ENCODE measurements at regions not wholly inside any gene's neighbourhood (a gene's known extent, or its start where the extent isn't known, plus 50 kb on each side); places are given as distances from the start of the nearest gene placed in this dataset.
"Not testable (repeated sequence)": the region's sequence is repeated elsewhere in the genome, so short reads cannot be mapped to it uniquely, and the experiment has no call there.

DNA sequence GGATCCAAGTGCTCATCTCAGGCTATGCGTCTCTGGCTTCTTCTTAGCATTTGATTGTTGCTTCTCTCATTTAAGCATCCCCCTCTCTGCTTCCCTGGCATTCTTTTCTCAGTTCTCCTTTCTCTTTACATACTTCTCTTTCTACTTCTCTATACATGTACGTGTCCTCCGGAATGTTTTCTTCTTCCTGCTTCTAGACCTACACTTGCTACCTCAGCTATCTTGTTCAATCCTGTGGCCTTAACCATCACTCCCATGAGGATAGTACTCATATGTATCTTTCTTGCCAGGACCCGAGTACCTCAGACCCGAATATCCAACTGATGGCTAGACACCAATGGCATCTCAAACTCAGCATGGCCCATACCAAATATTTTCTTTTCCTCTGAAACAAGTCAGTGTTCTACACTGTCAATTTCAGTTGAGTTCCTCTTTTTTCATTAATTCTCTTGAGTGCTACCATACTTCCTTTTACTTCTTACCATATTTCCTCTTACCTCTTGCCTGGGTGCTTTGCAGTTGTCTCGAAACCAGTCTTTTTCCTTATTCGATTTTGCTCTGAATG is 115.1 kb upstream of the SLC38A2 start:
- no peak for DNase-seq

GRCh38 chr12:46486588-46486987 is 114.0 kb upstream of the SLC38A2 start:
- no peak for DNase-seq

- DNase-seq: no peak
These were observed 113.3 kb upstream of the SLC38A2 start for GRCh38 chr12:46485853-46486252.

DNA sequence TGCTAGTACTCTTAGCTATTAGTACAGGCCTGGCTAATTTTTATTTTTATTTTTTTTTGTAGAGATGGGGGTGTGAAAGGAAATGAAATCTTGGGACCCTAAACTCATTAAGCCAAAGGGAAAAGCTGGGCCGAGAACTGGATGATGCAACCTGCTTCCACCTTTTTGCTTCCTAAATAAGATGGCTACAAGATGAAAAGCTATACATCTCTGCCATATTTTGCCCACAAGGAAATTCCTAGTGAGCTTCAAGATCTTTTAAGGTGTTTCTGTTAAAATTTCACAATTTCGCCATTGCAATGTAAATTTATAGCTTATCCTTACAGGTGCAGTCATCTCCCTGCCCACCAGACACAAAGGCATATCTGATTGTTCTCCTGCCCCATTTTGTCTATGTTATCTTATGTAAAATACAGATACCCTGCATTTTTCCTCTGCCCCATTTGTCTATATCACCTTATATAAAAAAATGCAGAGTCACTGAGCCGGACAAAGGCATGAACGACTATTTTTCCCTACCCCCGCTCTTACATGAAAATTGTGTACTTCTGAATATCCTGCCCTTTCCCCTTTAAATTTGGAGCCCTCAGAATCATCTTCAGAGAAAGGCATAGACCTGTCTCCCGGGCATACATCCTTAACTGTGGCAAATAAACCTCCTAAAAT is 112.0 kb upstream of the SLC38A2 start:
- DNase-seq: no peak

GRCh38 chr12:46483572-46484395 is 111.2 kb upstream of the SLC38A2 start:
- no peak for DNase-seq

GRCh38 chr12:46480724-46481123 is 108.2 kb upstream of the SLC38A2 start:
- DNase-seq: no peak

DNA sequence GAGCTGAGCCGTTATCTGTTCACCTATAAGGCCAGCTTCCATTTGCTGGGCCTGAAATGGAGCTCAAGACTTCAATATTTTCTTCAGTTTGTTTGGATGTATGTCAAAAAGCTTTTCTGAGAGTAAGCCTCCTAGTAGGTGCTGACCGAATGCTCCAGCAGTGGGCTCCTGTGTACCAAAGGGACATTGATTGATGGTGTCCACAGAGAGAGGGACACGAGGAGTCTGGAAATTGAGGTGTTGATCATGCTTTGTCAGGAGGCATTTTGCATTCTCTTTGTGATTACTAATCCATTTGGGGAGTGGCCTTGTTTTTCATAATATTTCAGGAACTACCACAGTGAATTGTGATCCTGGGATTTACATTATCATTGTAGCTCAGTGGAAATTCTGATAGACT is 107.7 kb upstream of the SLC38A2 start:
- DNase-seq: no peak

GRCh38 chr12:46478123-46478522 is 105.5 kb upstream of the SLC38A2 start:
- no peak for DNase-seq

DNA sequence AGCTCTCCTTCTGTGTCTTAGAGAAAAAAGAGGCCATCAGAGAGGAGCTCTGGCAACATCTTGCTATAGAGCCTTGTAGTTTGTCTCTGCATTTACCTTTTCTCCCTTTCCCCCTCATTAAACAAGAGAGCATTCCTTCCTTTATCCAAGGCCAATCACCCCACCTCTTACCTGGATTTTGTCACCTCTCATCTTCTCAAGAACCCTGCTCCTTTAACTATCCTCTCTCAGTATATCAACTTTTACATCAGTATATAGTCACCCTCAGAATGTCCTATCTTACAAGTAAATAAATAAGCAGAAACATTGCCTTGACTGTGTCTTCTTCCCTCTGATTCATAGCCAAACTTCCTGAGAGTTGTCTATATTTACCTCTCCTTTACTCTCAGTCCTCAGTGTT is 105.0 kb upstream of the SLC38A2 start:
- peak in 1 of 5 donors; percentile 23 for DNase-seq

- DNase-seq: no peak
These were observed 103.5 kb upstream of the SLC38A2 start for GRCh38 chr12:46475972-46476645.

GRCh38 chr12:46474385-46474784 is 101.8 kb upstream of the SLC38A2 start:
- not testable (repeated sequence) for DNase-seq

- peak in 1 of 5 donors; percentile 24 for DNase-seq
These were observed 101.2 kb upstream of the SLC38A2 start for GRCh38 chr12:46473634-46474329.

DNA sequence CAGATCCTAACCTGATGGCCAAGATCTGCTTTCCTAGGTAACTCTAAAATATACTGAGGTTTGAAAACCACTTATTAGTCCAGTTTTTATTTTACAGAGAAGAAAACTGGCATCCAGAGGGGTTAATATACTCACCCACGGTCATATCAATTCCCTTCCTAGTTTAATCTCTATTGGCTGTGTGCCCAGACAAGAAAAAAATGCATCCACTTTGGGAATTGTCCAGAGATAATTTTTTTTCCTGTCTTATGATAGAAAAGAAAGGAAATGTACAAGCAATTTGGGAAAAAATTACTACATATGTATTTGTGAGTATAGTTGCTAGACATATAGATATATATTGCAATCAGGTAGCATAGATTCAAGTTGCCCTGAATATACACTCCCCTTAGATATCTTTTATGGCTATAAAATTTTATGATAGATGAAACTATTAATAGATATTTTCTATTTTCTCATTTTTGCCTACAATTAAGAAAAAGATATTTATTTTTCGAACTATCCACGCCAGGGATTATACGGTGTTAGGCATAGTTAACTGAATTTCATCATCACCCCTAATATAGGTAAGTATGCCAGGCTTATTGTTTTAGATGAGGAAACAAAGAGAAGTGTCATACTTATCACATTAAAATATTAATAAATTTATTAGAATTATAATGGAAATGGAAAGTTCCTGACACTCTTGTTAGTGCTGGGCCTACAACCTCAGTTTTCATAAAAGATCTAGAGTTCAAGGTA is 100.5 kb upstream of the SLC38A2 start:
- no peak for DNase-seq

DNA sequence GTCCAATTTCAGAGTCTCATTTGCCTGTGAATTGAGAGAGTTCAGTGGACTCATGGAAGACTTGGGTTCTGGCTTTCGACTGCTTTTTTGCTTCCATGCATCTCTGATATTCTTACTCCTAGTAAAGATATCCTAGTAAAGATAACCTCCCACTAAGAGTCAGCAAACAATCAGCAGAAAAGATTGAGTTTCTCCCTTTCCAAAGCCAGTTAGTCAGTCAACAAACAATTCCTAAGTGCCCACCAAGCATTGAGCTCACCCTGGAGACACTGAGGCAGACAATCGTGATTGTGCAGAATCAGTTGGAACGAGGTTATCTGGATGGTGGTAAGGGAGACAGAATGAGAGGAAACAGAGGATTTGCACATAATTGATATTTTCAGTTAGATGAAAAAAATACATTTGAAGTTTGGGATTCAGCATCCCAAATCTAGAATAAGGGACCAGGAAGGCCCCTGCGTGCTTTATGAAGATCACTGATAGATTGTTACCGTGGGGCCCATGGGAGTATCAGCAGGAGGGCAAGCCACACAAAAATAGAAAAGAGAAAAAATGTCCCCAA is 99.7 kb upstream of the SLC38A2 start:
- no peak for DNase-seq

- no peak for DNase-seq
These were observed 98.8 kb upstream of the SLC38A2 start for GRCh38 chr12:46471404-46471803.

- no peak for DNase-seq
These were observed 98.4 kb upstream of the SLC38A2 start for GRCh38 chr12:46470975-46471374.

- DNase-seq: peak in 1 of 5 donors; percentile 73
These were observed 97.6 kb upstream of the SLC38A2 start for GRCh38 chr12:46470036-46470627.

DNA sequence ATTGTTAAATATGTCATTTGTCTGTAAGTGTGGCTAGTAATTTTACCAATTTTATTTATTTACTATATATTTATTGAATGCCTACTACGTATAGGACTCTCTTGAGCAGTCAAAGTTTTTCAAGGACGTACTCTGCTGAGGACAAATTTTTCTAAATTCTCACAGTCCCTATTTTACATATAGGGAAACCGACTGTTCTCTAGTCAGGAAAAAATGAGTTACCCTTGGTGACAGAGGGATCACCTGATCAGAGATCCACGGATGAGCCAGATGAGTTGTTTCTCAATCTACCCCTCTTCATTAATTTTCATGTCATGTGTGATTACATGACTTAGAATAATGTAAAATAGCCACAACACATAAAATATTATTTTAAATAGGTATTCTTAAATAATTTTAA is 96.2 kb upstream of the SLC38A2 start:
- no peak for DNase-seq

DNA sequence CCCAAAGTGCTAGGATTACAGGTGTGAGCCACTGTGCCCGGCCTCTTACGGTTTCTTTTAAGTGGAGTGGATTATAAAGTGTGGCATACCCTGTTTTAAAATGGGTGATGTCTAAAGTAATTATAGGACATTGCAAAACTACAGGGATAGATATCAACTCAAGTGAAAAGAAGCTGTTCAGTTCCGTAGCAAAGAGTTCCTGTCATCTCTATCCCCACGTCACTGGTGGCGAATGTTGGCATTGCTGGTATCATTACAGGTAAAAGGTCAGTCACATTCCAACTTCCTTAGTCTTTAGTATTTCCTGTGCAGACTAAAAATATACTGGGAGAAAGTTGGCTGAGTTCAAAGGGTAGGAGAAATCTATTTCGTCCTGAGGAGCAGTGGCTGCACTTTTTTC is 95.6 kb upstream of the SLC38A2 start:
- no peak for DNase-seq

DNA sequence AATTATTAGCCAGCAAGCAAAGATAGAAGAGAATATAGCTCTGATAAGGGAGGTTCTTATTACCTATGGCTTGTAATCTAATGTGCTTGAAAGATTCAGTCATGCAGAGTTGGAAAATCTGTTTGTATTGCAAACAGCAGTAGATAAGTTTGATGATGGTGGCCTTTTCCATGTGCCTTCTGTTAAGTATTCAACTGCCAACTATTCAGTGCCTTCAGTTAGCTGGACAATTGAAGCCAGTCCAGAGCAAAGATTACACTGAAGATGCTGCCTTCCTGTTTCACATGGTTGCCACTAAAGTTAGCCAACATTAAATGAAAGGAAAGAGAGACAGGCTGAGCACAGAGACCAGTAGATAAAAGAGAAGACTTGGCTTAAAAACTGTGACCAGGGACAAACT is 92.7 kb upstream of the SLC38A2 start:
- DNase-seq: no peak

GRCh38 chr12:46464863-46465262 is 92.3 kb upstream of the SLC38A2 start:
- no peak for DNase-seq
